Loucy (cell line): ENCODE measurements at regions not wholly inside any gene's neighbourhood (a gene's known extent, or its start where the extent isn't known, plus 50 kb on each side); places are given as distances from the start of the nearest gene placed in this dataset.

Experiments used
- H2AFZ ChIP-seq: fragments of 200-600 bp; sonication (generic); 2 replicates; pipeline ENCODE4 v1.6.0; 2016; ENCODE audit warnings: antibody characterized with exemption, mild to moderate bottlenecking, low read length, moderate library complexity
- H3F3A ChIP-seq: fragments of 200-600 bp; 2 replicates; pipeline ENCODE4 v1.6.0; 2016; ENCODE audit warnings: antibody characterized with exemption, low read depth, mild to moderate bottlenecking
- H3K27me3 ChIP-seq: fragments of 200-600 bp; sonication (generic); 2 replicates; pipeline ENCODE4 v1.6.1; 2014; ENCODE audit warnings: low read length, mild to moderate bottlenecking; ENCODE audit not compliant: insufficient read depth, poor library complexity, severe bottlenecking
- H3K36me3 ChIP-seq: fragments of 200-600 bp; sonication (generic); 2 replicates; pipeline ENCODE4 v1.6.1; 2016; ENCODE audit warnings: low read length; ENCODE audit not compliant: insufficient read depth
- H3K4me1 ChIP-seq: fragments of 200-600 bp; sonication (generic); 2 replicates; pipeline ENCODE4 v1.5.1; 2014; ENCODE audit warnings: low read length, mild to moderate bottlenecking; ENCODE audit not compliant: insufficient read depth, poor library complexity, severe bottlenecking
- H3K4me2 ChIP-seq: fragments of 200-600 bp; sonication (generic); 2 replicates; pipeline ENCODE4 v1.6.0; 2014; ENCODE audit warnings: antibody characterized with exemption, low read length, low read depth, mild to moderate bottlenecking; ENCODE audit not compliant: poor library complexity, severe bottlenecking
- H3K4me3 ChIP-seq: fragments of 200-600 bp; sonication (generic); 2 replicates; pipeline ENCODE4 v1.5.1; 2014; ENCODE audit warnings: low read length, mild to moderate bottlenecking, mixed read lengths; ENCODE audit not compliant: poor library complexity, severe bottlenecking
- H3K79me2 ChIP-seq: fragments of 200-600 bp; sonication (generic); 2 replicates; pipeline ENCODE4 v1.6.1; 2014; ENCODE audit warnings: low read length; ENCODE audit not compliant: insufficient read depth
- H3K9ac ChIP-seq: fragments of 200-600 bp; sonication (generic); 2 replicates; pipeline ENCODE4 v1.6.0; 2014; ENCODE audit warnings: mild to moderate bottlenecking, low read depth, low read length, moderate library complexity; ENCODE audit not compliant: poor library complexity, severe bottlenecking
- H3K9me2 ChIP-seq: fragments of 200-600 bp; sonication (generic); replicated peaks from 2 replicates; pipeline ENCODE4 v1.6.1; 2016; ENCODE audit warnings: low read depth, low read length, mixed read lengths
- H3K9me3 ChIP-seq: fragments of 200-600 bp; sonication (generic); 2 replicates; pipeline ENCODE4 v1.6.1; 2014; ENCODE audit warnings: mild to moderate bottlenecking, antibody characterized with exemption, low read length, low read depth; ENCODE audit not compliant: insufficient read depth
- H4K20me1 ChIP-seq: fragments of 200-600 bp; sonication (generic); 2 replicates; pipeline ENCODE4 v1.6.0; 2014; ENCODE audit warnings: antibody characterized with exemption, low read length, mild to moderate bottlenecking; ENCODE audit not compliant: insufficient read depth, poor library complexity, severe bottlenecking
- EZH2phosphoT487 ChIP-seq: fragments of 200-600 bp; IDR thresholded peaks from 2 replicates; pipeline ENCODE4 v1.6.1; 2018; ENCODE audit warnings: antibody characterized with exemption, mild to moderate bottlenecking, moderate library complexity, borderline replicate concordance
- TF ChIP-seq, protein P1 (sequence below): fragments of 200-600 bp; sonication (generic); conservative IDR thresholded peaks from 2 replicates; pipeline ENCODE4 v1.5.1; 2014; ENCODE audit warnings: mild to moderate bottlenecking, antibody characterized with exemption, low read length

DNA sequence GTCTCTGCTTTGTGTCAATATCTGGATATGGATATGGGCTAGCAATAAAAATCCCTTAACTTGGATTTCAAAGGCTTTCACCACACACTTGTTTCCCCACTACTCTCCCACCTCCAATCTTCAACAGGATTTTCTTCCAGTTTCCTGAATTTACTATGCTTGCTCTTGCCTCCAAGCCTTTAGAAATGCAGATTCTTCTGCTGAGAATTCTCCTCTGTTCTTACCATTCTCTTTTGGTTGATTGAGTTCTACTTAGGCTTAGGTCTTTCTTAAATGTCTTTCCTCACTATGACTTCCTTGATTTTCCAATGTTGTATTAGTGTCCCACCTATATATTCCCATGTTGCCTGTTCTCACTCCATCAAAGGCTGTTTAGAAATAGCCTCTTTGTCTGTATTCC lies 1502.4 kb upstream of the TENM4 start:
- H3K9me3 ChIP-seq, result no peaks in the 10 kb centered on the region
- H3K4me3 ChIP-seq, result no peak overlapping the region
- H3K79me2 ChIP-seq, result no peaks in the 10 kb centered on the region
- no peak for TF ChIP-seq EZH2phosphoT487
- TF ChIP-seq, protein P1, sequence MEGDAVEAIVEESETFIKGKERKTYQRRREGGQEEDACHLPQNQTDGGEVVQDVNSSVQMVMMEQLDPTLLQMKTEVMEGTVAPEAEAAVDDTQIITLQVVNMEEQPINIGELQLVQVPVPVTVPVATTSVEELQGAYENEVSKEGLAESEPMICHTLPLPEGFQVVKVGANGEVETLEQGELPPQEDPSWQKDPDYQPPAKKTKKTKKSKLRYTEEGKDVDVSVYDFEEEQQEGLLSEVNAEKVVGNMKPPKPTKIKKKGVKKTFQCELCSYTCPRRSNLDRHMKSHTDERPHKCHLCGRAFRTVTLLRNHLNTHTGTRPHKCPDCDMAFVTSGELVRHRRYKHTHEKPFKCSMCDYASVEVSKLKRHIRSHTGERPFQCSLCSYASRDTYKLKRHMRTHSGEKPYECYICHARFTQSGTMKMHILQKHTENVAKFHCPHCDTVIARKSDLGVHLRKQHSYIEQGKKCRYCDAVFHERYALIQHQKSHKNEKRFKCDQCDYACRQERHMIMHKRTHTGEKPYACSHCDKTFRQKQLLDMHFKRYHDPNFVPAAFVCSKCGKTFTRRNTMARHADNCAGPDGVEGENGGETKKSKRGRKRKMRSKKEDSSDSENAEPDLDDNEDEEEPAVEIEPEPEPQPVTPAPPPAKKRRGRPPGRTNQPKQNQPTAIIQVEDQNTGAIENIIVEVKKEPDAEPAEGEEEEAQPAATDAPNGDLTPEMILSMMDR, result no peak
- H3K4me1 ChIP-seq, result no peaks in the 10 kb centered on the region
- H3K36me3 ChIP-seq, result no peaks in the 10 kb centered on the region
- no peaks in the 10 kb centered on the region for H3K9me2 ChIP-seq
- H3K27me3 ChIP-seq, result no peaks in the 10 kb centered on the region
- no peak overlapping the region for H2AFZ ChIP-seq
- H3F3A ChIP-seq, result no peaks in the 10 kb centered on the region
- no peaks in the 10 kb centered on the region for H4K20me1 ChIP-seq
- no peak overlapping the region for H3K4me2 ChIP-seq
- H3K9ac ChIP-seq, result no peak overlapping the region

DNA sequence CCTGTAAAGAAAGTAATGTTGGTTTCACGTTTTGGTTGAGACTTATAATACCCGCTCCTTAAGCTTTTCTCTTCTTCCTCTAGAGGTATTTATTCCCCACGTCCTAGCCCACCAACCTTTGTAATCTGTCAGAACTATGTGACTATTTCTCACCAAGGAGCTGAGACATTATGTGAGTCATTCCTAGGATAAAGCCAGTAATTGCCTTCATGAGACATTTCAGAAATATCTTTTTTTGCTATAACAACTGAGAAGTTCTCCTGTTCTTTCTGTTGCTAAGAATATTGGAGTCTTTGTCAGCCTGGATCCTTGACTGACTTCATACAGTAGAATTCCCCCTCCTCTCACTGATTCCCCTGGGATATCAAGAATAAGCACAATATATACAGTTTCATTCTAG lies 1497.0 kb upstream of the TENM4 start:
- H3K4me3 ChIP-seq, result no peak overlapping the region
- no peaks in the 10 kb centered on the region for H3K36me3 ChIP-seq
- no peaks in the 10 kb centered on the region for H3K9me2 ChIP-seq
- H3F3A ChIP-seq, result no peaks in the 10 kb centered on the region
- no peak overlapping the region for H3K9ac ChIP-seq
- H2AFZ ChIP-seq, result no peak overlapping the region
- TF ChIP-seq, protein P1, result no peak
- no peak for TF ChIP-seq EZH2phosphoT487
- no peaks in the 10 kb centered on the region for H3K79me2 ChIP-seq
- no peak overlapping the region for H3K4me2 ChIP-seq
- no peaks in the 10 kb centered on the region for H3K4me1 ChIP-seq
- H4K20me1 ChIP-seq, result no peaks in the 10 kb centered on the region
- H3K9me3 ChIP-seq, result no peaks in the 10 kb centered on the region
- no peaks in the 10 kb centered on the region for H3K27me3 ChIP-seq

DNA sequence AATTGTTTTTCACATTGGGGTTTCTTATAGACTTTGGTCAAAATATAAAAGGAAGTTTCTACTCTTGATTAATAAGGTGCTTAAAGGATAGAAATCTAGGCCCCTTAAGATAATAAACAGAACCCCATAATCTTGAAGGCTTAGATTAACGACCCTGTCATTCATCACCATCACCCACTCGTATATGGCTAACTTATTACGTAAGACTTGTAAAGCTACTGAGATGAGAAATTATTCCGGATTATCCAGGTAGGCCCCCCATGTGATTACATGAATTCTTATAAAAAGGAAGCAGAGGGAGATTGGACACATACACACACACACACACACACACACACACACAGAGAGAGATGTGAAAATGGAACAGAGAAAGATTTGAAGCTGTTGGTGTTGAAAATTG lies 1489.2 kb upstream of the TENM4 start:
- Histone ChIP-seq H3K27me3 (no peaks in the 10 kb centered on the region), H3K4me1 (no peaks in the 10 kb centered on the region), H2AFZ (no peak overlapping the region), H3K9me2 (no peaks in the 10 kb centered on the region), H3F3A (no peaks in the 10 kb centered on the region), H3K36me3 (no peaks in the 10 kb centered on the region), H3K79me2 (no peaks in the 10 kb centered on the region), H3K9ac (no peak overlapping the region), H4K20me1 (no peaks in the 10 kb centered on the region), H3K4me3 (no peak overlapping the region), H3K4me2 (no peak overlapping the region), H3K9me3 (0 out of 2 replicates have a peak, but pooled peaks cover 3% of the 10 kb centered on the region)
- TF ChIP-seq EZH2phosphoT487, result no peak
- TF ChIP-seq, protein P1, result no peak
